IMR-90 (cell line): ENCODE measurements at regions not wholly inside any gene's neighbourhood (a gene's known extent, or its start where the extent isn't known, plus 50 kb on each side); places are given as distances from the start of the nearest gene placed in this dataset.
A peak's percentile ranks its signal among the peaks of the same experiment; 100 is the strongest.

ENCODE experiments used
- ATAC-seq: fragments of 200-7000 bp; cut with Tn5 transposase; 2 replicates; pipeline ENCODE4 v1.9.1; 2020; ENCODE audit warnings: low read depth, mild to moderate bottlenecking, moderate library complexity
- BruUV-seq: library from RNA; stranded (reverse); fragments of 400-500 nt; replicated peaks from 2 replicates; lab custom pipeline; 2021; lab: Mats Ljungman, UMichigan
- CTCF ChIA-PET: fragments of 300-600 bp; formaldehyde crosslinking; extraction: SDS; loops from one replicate; lab custom pipeline; 2021; ENCODE audit warnings: antibody characterized with exemption; lab: Yijun Ruan, JAX
- POLR2A ChIA-PET: fragments of 300-600 bp; sonication (Branson Sonifier 250); formaldehyde crosslinking; loops from one replicate; lab custom pipeline; 2022; ENCODE audit warnings: antibody characterized with exemption; ENCODE audit not compliant: unreplicated experiment; lab: Charles Lee
- DNase-seq: peaks from one replicate; pipeline ENCODE4 v3.0.0; 2013
- H2AFZ ChIP-seq: replicated peaks from 2 replicates; pipeline ENCODE3; 2013; ENCODE audit warnings: low read length, mild to moderate bottlenecking; ENCODE audit not compliant: poor library complexity
- H2AK5ac ChIP-seq: 2 replicates; pipeline ENCODE4 v1.6.1; 2013; ENCODE audit warnings: low read depth, low read length, inconsistent platforms
- H2AK9ac ChIP-seq: replicated peaks from 2 replicates; pipeline ENCODE3; 2013; ENCODE audit warnings: mild to moderate bottlenecking, low read depth, low read length, moderate library complexity; ENCODE audit not compliant: poor library complexity
- H2BK120ac ChIP-seq: 2 replicates; pipeline ENCODE4 v1.6.1; 2013; ENCODE audit warnings: low read depth, low read length, inconsistent platforms
- H2BK15ac ChIP-seq: 3 replicates; pipeline ENCODE4 v1.6.1; 2013; ENCODE audit warnings: low read depth, low read length, inconsistent platforms
- H2BK20ac ChIP-seq: 2 replicates; pipeline ENCODE4 v1.6.1; 2013; ENCODE audit warnings: low read depth, mild to moderate bottlenecking, inconsistent platforms, low read length, moderate library complexity
- H2BK5ac ChIP-seq: 2 replicates; pipeline ENCODE4 v1.6.1; 2013; ENCODE audit warnings: mild to moderate bottlenecking, low read depth, low read length, inconsistent platforms; ENCODE audit not compliant: poor library complexity, severe bottlenecking
- H3K14ac ChIP-seq: replicated peaks from 2 replicates; pipeline ENCODE4 v1.6.1; 2013; ENCODE audit warnings: low read depth, low read length, inconsistent platforms
- H3K18ac ChIP-seq: 2 replicates; pipeline ENCODE4 v1.6.1; 2013; ENCODE audit warnings: low read depth, low read length, control low read depth
- H3K23ac ChIP-seq: 2 replicates; pipeline ENCODE4 v1.6.1; 2013; ENCODE audit warnings: low read depth, low read length, inconsistent platforms
- H3K27ac ChIP-seq: 2 replicates; pipeline ENCODE4 v1.5.1; 2013; ENCODE audit warnings: mild to moderate bottlenecking, control low read depth, low read length; ENCODE audit not compliant: insufficient read depth
- H3K27me3 ChIP-seq: 2 replicates; pipeline ENCODE4 v1.6.1; 2013; ENCODE audit warnings: low read length; ENCODE audit not compliant: control insufficient read depth, insufficient read depth
- H3K36me3 ChIP-seq: 2 replicates; pipeline ENCODE4 v1.6.1; 2013; ENCODE audit warnings: low read length, mixed read lengths; ENCODE audit not compliant: control insufficient read depth, insufficient read depth
- H3K4ac ChIP-seq: 2 replicates; pipeline ENCODE4 v1.6.1; 2013; ENCODE audit warnings: low read depth, low read length, inconsistent platforms
- H3K4me1 ChIP-seq: 2 replicates; pipeline ENCODE4 v1.6.1; 2013; ENCODE audit warnings: low read length, mixed read lengths; ENCODE audit not compliant: control insufficient read depth, insufficient read depth
- H3K4me2 ChIP-seq: 2 replicates; pipeline ENCODE4 v1.6.1; 2013; ENCODE audit warnings: low read depth, mild to moderate bottlenecking, control low read depth, low read length, moderate library complexity
- H3K4me3 ChIP-seq: 2 replicates; pipeline ENCODE4 v1.5.1; 2013; ENCODE audit warnings: low read depth, mild to moderate bottlenecking, control low read depth, low read length, moderate library complexity; ENCODE audit not compliant: insufficient read depth
- H3K56ac ChIP-seq: 2 replicates; pipeline ENCODE4 v1.6.1; 2013; ENCODE audit warnings: low read length, inconsistent platforms; ENCODE audit not compliant: insufficient read depth; ENCODE audit errors: extremely low read depth
- H3K79me1 ChIP-seq, 2 experiments: 2 replicates each; pipeline ENCODE4 v1.6.1; 2013; ENCODE audit warnings: low read length in 2 of 2, inconsistent platforms in 1 of 2, low read depth in 1 of 2
- H3K9ac ChIP-seq: 2 replicates; pipeline ENCODE4 v1.6.1; 2013; ENCODE audit warnings: low read depth, low read length, control low read depth
- H3K9me1 ChIP-seq: 2 replicates; pipeline ENCODE4 v1.6.1; 2013; ENCODE audit warnings: low read length, inconsistent platforms; ENCODE audit not compliant: insufficient read depth
- H3K9me3 ChIP-seq: 2 replicates; pipeline ENCODE4 v1.6.1; 2013; ENCODE audit warnings: low read length; ENCODE audit not compliant: control insufficient read depth, insufficient read depth
- H4K20me1 ChIP-seq: 2 replicates; pipeline ENCODE4 v1.6.1; 2013; ENCODE audit warnings: low read length, inconsistent platforms; ENCODE audit not compliant: insufficient read depth
- H4K5ac ChIP-seq: 2 replicates; pipeline ENCODE4 v1.6.1; 2013; ENCODE audit warnings: mild to moderate bottlenecking, low read depth, low read length, control low read depth
- H4K8ac ChIP-seq, 2 experiments: 2 replicates each; pipeline ENCODE4 v1.6.1; 2013; ENCODE audit warnings: low read depth in 2 of 2, low read length in 2 of 2, control low read depth in 1 of 2, inconsistent platforms in 1 of 2
- H4K91ac ChIP-seq: 2 replicates; pipeline ENCODE4 v1.6.1; 2013; ENCODE audit warnings: low read depth, low read length, inconsistent platforms; ENCODE audit not compliant: insufficient read depth
- MAFK ChIP-seq: IDR thresholded peaks from 2 replicates; pipeline ENCODE4 v1.6.1; 2012; ENCODE audit warnings: low read depth, low read length, improper control_type of control experiment
- MXI1 ChIP-seq: IDR thresholded peaks from 2 replicates; pipeline ENCODE4 v1.6.1; 2012; ENCODE audit warnings: low read depth, mild to moderate bottlenecking, low read length, moderate library complexity, borderline replicate concordance
- WGBS, 2 experiments: methylation state at CpG; one replicate each; pipeline versions ENCODE4 v1.1.5 to v1.1.7; 2013; ENCODE audit warnings: missing lambda C conversion rate in 2 of 2; ENCODE audit not compliant: insufficient read length in 1 of 2; ENCODE audit errors: extremely low coverage in 2 of 2; 5-methylcytosine and 5-hydroxymethylcytosine counted together
- dilution Hi-C: fragments of 300-500 bp; cut with HindIII; formaldehyde crosslinking; loops from one replicate; pipeline ENCODE4 v1.14.3; 2018; ENCODE audit warnings: low sequenced_read_pairs; ENCODE audit not compliant: unreplicated experiment
- in situ Hi-C: fragments of 300-500 bp; cut with MboI; formaldehyde crosslinking; loops from 3 replicates; pipeline ENCODE4 v1.14.3; 2019; ENCODE audit warnings: low sequenced_read_pairs, inconsistent platforms, mixed read lengths
- intact Hi-C: fragments of 100-400 bp; cut with micrococcal nuclease; formaldehyde crosslinking; loops from 2 replicates; pipeline ENCODE4 v1.10.0; 2022

- Histone ChIP-seq H2AK9ac (no peak overlapping the region), H3K9me3 (no peaks in the 10 kb centered on the region), H2BK15ac (no peak overlapping the region), H4K91ac (no peak overlapping the region), H3K23ac (no peak overlapping the region), H2AK5ac (no peak overlapping the region), H2BK120ac (no peak overlapping the region), H2AFZ (no peak overlapping the region), H3K27ac (no peak overlapping the region), H2BK5ac (no peak overlapping the region), H2BK20ac (no peak overlapping the region), H3K4me2 (no peak overlapping the region), H3K9me1 (no peaks in the 10 kb centered on the region), H4K5ac (no peak overlapping the region), H3K14ac (no peak overlapping the region), H3K56ac (no peak overlapping the region), H3K27me3 (no peaks in the 10 kb centered on the region), H3K9ac (no peak overlapping the region), H3K36me3 (no peaks in the 10 kb centered on the region), H3K18ac (no peak overlapping the region), H3K4ac (no peak overlapping the region), H3K79me1 (no peaks in the 10 kb centered on the region), H4K20me1 (no peaks in the 10 kb centered on the region), H4K8ac (no peak overlapping the region), H3K4me1 (no peaks in the 10 kb centered on the region; the same call in 1 of the 2 replicates), H3K4me3 (no peak overlapping the region)
- in situ Hi-C loops, result loop anchor here (10.0 kb wide), 1 partner anchor 547 kb away; no protein-coding TSS in a partner anchor
- peak; percentile 65 for DNase-seq
- no CpG with 5 or more reads among the region's 1 CpG for WGBS, 2 experiments
- intact Hi-C loops, result no loop called here
- CTCF ChIA-PET, result no interaction called here
- POLR2A ChIA-PET, result no interaction called here
- dilution Hi-C loops, result no loop called here
- peak; percentile 63 for ATAC-seq
- BruUV-seq, result no TSS peak
- TF ChIP-seq MXI1 (no peak), MAFK (peak; percentile 52)
Measured at GRCh38 chr6:71537717-71538116, 249.1 kb downstream of the OGFRL1 start.
